ENCODE measurements at regions not wholly inside any gene's neighbourhood (a gene's known extent, or its start where the extent isn't known, plus 50 kb on each side); places are given as distances from the start of the nearest gene placed in this dataset.

- TF ChIP-seq TOX (CRISPR knock-in tag; IDR thresholded peaks at IDR 0.05; ENCODE audit: borderline replicate concordance) (no peak), ZFP3 (CRISPR knock-in tag; IDR thresholded peaks at IDR 0.05) (no peak), ZC3H10 (CRISPR knock-in tag; IDR thresholded peaks at IDR 0.05) (no peak), PATZ1 (CRISPR knock-in tag; IDR thresholded peaks at IDR 0.05; ENCODE audit: borderline replicate concordance) (no peak), RARB (CRISPR knock-in tag; IDR thresholded peaks at IDR 0.05) (no peak)
Measured at GRCh38 chr4:104283303-104283702, 211.4 kb downstream of the CXXC4 start.

Measured in SK-N-SH treated with all-trans-retinoic acid at 6 μM for 48 hours (cell line).